IPS-NIHi7 (cell line): ENCODE measurements at regions not wholly inside any gene's neighbourhood (a gene's known extent, or its start where the extent isn't known, plus 50 kb on each side); places are given as distances from the start of the nearest gene placed in this dataset.

Source experiments
- DNase-seq: peaks from one replicate; pipeline ENCODE4 v3.0.0; 2012; ENCODE audit warnings: mixed read lengths; ENCODE audit errors: extremely low spot score

DNA sequence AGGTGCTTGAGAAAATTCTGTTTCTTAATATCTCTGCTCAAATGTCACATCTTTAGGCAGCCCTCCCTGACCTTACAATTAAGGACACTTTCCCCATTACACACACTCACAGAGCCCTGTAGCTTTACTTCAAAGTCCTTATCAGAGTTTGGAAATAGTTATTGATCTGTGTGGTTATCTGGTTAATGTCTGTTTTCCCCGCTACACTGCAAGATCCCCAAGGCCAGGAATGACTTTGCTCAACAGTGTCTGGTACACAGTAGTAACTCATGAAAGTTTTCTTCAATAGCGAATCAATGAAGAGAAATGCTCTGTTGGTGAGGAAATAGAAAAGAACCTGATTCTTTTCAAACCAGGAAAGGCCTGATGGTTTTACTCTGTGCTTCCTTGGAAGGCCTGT lies 554.4 kb downstream of the REEP3 start:
- no peak for DNase-seq

DNA sequence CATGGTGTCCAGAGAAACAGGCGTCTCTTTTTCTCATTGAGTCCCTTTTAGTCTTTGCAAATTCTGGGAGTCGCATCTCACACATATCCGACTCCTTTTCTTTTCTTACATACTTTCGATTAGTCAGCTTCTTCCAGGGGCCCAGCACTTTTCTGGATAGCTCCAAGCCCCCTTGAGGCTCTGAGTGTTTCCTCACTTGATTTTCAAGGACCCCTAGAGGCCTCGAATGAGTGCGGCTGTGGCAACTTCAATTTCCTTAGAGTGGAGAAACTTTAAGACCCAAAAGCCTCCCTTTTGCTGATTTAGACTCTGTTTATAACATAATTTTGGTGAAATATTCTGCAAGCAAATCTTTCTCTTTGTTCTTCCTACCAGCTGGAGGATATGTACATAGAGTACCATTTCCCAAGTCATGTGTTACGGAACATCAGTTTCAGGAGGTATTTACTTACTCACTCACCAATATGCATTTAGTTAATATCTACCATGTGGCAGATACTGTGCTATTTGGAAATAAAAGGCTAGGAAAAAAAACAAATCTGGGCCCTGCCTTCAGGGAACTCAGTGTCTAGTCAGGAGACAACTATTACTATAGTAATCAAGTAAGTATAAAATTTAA lies 555.2 kb downstream of the REEP3 start:
- no peak for DNase-seq

DNA sequence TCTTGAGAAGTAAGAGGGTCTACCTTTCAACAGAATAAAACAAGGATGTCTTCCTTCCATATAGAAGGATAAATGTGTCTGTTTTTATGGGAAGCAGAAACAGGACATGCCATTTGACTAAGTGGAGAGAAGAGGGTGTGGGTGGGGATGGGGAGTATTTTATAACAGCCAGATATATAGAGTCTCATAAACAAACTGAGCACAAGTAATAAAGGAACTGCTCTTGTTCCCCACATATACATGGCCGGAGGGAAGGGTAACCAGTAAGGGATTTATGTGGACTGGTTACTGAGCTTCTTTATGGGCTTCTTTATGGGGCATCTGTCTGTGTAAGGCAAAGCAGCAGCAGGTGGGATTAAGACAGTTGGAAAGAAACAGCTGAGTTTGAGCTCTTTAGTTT lies 558.1 kb downstream of the REEP3 start:
- no peak for DNase-seq

DNA sequence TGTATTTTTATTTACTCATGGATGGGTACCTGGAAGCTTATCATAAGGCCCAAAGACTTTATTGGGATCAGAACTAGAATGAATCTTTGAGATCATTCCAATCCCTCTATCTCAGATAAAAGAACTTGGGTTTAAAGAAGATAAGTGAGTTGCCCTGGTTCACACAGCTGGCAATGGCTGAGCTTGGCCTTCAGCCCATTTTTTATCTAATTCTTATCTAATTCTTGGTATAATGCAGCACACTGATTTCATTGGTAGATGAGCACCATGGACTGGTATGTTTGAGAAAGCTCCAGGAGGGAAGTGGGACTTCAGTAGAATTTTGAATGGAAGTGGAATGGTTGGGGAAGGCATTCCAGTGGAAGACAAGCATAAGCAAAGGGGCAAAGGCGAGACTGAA lies 558.9 kb downstream of the REEP3 start:
- no peak for DNase-seq

DNA sequence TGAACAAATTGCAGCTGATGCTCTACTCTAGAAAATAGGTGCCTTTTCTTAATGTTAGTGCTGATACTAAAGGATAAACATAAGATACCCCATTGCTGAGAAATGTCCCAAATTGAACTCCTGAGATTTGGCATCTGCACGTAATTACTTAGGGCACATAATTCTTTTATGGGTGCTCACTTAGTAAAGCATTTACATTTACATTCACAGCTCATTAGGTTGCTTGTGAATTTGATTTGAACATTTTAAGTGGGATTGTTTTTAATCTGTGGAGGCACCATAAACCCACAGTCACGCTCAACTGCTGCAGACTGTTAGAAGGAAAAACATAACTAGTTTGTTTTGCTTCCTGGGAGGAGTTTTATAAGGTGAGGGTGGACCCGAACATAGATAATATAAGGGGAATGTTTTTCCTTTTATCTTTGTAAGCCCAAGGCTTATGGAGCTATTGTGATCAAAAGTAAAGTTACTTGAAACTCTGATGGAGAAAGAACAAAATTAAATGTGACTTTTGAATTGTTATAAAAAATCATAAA lies 560.8 kb downstream of the REEP3 start:
- no peak for DNase-seq

DNA sequence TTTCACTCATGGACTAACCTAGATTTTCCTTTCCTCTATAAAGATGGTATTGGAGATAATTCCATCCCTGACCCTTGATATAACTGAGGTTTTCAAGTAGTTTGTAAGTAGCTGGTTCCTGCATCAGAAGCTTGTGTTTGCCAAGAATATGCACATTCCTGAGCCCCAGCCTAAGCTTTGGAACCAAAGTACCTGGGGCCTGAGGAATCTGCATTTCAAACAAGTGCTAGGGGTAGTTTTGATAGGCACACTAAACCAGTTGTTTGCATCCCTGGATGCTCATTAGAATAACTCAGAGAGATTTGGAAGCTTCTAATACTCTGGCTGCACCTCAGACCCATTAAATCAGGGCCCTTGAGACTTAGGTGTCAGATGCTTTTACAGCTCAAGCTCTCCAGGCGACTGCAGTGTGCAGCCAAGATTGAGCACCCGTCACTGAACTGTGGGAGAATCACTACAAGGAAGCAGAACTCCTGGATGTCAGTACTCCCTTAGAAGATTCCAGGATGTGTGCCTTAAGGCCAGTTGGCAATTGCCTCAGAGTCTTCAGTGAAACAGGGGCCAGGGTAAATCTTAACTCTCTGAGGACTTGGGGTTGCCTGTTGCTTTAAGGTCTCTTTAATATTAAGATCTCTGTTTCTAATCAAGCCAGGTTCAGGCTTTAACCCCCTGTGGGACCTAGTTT lies 565.0 kb downstream of the REEP3 start:
- DNase-seq: peak; percentile 53

DNA sequence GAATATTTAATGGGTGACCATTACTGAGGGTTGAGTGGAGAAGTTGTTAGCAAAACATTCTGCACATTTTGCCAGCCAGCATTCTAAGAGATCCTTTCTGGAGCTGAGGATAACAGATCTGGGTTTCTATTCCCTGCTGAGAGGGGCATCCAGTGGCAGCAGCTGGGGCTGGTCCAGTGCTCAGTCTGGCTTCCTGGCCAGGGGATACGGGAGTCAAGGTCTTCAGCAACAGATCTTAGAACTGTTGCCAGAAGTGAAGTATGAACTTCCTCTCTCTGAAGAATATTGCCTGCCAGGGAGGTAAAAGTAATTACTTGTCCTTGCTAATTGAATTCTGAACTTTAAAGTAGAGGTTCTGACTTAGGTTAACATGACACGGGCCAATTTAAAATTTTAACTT lies 568.4 kb downstream of the REEP3 start:
- DNase-seq: no peak

DNA sequence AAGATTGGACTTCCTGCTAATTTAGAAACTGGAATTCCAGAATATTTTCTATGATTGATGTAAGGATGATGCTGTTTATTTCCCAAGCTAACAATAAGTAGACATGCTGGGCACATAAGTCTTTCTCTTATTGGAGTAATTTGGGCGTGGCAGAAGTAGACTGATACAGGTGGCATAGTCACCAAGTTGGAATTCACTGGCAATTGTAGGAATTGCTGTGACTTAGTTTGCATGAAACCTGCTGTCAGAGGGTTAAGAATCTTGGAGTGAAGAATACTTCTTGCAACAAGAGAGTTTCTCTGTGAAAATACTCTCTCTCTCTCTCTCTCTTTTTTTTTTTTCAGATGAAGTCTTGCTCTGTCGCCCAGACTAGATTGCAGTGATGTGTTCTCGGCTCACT lies 569.7 kb downstream of the REEP3 start:
- no peak for DNase-seq

DNA sequence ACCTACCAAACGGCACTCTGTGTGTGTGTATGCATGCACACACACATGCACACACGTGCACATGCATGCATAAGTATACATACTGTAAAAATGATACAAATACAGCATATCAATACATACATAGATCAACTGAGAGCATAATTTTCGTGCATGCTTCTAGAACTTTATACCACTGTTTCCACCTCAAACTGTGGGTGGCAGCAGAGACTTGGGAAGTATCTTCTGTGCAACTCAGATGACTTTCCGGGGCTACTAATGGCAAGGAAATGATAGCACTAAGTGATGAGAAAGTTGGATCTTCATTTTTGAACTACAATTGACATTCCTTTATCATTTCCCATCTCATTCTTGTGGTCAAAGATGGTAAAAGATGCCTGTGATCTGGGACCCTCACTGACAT lies 570.7 kb downstream of the REEP3 start:
- DNase-seq: peak; percentile 48

DNA sequence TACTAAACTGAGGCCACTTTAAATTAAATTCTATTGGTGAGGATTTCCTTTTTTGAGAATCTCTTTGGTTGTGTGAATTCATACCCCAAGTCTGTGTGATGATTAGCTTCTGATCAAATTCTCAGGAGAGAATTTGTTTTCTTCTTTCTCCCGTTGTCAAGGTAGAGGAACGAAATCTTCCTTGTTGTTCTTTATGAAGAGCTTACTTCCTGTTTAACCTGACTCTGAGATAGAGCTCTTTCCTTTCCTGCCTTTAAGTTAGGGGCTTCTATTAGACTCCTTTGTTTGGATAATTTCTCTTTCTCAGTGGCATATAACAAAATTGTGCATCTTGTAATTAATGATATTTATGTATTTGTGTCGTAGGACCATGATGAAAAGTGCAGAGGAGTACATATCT lies 572.1 kb downstream of the REEP3 start:
- DNase-seq: no peak

DNA sequence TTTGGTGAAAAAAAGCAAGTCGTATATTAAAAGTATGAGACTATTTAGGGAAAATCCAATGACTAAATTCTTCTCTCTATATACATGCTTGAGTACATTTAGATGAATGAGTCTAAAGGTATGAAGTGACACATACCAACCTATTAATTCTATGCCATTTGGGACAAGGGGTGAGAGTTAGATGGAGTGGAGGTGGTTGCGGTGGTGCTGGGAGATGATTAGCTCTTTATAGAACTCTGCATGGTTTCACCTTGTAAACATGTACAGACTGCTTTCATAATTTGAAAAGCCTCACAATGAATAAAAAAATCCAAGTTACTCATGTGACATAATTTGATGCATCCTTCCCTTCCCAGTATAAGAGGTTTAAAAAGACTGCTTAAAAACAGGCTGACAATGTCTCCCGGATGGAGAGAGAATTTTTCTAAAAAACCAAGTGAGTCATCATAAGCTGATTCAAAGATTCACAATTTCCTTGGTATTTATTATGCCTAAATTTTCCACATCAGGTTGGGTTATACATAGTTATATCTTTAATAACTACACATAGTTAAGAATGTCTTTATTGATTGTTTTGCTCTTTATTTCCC lies 572.8 kb downstream of the REEP3 start:
- no peak for DNase-seq

DNA sequence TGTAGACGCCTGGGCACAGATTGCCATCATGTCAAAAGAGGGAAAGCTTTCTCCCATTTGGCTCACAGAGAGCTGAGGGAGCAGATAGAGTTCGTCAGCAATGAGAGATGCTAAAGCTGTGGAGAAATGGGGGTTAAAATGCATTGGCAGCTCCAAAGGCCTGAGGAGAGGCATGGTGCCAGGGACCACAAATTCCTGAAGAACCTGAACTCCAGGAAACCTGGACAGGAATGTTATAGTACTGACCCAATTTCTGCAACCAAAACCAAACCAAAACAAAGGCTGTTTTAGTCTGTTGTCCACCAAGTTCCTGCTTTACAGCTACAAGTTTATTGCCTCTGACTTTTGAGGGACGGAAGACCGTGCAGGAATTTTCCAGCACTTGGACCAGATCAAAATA lies 575.7 kb downstream of the REEP3 start:
- DNase-seq: no peak

DNA sequence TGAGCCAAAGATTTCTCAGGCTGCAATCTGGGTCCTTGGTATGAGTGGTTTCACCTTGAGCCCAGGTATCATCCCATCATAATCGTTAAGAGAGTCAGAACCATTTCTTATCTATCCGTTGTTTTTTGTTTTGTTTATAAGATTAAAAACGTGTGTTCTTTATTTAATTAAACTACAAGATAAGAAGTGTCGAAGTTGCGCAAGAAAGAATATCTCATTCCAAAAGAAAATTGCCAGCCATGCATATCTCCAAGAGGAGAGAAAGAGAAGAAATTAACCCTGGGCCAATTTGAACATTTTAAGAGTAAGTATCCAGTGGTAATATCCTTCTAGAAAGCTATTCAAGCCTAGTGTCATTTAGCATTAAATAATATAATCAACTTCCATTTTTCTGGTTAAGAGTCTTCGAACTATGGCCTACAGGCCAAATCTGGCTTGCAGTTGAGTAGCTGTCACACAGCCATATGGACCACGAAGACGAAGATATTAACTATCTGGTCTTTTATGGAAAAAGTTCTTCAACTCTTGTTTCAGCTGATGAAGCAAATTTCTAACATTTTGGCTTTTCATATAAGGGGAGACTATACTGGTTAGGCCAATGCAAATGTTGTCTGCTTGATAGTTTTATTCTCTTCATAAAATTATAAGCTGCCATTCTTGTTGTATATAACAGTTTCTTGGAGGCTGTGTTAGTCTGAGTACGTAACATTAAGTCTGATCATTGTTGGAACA lies 576.4 kb downstream of the REEP3 start:
- no peak for DNase-seq

DNA sequence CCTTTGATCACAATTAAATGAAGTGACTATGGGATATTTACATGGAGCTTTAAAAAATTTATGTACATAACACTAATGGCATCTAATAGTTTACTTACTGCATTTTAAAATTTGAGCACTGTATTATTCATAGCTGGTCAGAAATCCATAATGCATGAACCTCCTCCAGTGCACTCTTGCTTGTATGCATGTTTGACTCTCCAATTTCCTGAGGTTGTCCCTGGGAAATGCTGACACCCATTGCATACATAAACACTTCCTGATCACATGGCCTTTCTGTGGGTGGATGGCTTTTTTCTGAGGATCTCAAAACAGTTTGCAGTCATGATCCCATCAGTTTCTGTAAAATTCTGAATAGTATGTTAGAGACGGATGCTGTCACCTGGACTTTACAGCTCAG lies 577.8 kb downstream of the REEP3 start:
- no peak for DNase-seq

DNA sequence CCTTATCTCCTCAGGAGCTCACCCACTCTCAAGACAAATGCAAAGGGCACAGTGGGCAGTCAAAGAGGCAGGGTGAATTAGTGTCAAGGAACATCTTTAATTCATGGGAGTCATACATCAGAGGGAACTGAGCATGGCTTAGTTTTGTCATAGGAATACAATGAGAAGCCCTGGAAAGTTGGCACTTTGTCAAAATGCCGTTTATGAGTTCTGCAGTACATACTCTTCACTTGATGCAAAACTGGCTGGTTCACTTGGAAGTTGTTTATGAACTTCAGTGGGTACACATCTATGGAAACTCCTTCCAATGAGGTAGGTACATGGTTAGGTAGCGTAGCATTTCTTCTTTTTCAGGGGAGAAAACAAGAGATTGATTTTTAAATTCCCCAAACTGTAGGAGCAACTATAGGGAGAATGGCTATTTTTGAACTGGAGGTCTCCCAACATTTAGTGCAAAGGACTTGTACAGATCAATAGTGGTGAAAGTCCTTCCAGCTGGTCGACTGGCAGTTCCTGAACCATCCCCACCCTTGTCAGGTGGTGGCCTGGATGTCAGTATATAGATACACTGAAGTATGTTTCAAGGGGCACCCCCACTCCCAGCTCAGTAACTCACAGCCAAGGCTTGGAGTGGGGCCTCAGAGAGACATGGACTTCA lies 580.5 kb downstream of the REEP3 start:
- DNase-seq: no peak

DNA sequence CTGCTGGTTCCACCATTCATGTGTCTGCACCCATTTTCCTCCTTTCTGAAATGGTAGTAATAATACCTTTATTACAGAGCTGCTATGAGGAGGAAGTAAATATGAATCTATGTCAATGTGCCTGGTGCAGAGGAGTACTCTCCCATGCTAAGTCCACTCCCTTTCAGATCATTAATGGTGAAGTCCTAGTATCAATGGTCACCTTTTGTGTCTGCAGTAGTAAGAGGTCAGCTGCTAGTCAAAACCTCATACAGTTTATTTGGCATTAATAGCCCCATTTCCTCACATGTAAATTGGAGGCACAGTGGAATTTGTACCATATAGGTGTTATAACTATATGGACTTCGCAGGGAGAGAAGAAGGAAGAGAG lies 581.0 kb downstream of the REEP3 start:
- DNase-seq: no peak

DNA sequence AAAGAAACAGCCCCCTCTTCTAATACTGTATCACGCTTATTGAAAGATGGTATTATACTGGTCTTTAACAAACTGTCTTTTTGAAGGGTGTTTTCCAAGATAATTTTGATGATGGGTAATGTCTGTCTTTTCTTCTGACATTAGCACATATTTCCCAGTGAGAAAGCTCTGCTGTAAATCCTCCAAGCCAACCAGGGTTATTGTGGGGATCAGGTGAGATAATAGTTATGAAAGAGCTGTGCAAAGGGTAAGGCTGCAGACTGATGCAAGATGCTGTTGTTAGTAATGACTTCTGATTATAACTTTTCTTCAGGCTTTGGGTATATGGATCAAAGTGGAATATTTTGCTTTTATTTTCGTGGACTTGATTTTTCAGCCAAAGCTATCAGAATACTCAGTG lies 581.7 kb downstream of the REEP3 start:
- no peak for DNase-seq

DNA sequence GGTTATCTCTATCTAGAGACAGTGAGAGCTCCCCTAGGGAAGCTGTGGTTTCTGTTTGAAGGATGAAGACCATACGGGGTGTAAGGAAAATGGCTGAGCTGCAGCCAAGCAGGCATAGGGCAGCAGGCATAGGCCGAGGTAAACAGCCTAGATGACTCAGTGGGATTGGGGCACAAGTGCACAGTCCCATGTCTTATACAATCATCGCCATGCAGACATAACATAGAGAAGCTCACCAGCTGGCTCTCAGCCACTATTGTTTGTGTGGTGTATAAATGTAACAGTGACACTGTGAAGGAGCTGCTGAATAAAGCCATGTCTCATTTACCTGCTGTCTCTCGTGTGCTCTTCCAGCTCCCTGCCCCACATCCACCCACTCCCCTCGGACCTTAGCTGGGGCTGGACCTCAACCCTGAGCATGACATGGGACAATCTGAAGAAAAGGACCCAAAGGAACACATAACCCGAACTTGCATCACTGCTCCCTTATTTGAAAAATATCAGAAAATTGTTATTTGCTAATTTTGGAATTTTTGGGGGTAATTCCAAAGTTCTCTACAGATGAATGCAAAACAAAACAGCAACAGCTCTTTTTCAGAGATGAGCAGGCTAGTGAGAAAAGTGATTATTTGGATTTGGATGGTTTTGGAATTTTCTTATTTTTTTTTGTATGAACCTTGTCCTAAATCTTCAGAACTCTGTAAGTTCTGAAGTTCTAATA lies 582.7 kb downstream of the REEP3 start:
- no peak for DNase-seq

DNA sequence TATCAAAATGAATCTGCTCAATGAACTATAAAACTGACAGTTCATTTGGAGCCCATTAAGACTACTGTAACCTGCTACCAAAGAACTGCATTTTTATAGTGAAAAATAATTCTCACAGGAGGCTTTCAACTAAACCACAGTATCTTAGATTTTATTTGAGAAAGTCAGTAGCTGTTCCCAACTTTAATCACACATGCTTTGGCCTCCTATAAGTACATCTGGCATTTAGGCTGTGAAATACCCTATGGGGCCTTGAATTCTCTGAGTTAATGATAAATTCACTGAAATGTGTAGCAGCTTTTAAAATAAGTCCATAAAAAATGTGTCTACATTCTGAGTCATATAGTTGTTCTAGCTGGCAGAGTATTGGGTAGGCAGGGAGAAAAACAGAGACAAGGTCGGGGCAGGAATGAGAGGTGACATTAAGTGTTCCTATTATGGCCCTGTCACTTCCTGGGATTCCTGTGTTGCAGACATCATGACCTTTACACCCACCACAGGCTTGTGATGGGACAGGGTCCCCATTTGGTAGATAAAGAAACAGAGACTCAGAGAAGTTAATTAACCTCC lies 588.8 kb downstream of the REEP3 start:
- no peak for DNase-seq

DNA sequence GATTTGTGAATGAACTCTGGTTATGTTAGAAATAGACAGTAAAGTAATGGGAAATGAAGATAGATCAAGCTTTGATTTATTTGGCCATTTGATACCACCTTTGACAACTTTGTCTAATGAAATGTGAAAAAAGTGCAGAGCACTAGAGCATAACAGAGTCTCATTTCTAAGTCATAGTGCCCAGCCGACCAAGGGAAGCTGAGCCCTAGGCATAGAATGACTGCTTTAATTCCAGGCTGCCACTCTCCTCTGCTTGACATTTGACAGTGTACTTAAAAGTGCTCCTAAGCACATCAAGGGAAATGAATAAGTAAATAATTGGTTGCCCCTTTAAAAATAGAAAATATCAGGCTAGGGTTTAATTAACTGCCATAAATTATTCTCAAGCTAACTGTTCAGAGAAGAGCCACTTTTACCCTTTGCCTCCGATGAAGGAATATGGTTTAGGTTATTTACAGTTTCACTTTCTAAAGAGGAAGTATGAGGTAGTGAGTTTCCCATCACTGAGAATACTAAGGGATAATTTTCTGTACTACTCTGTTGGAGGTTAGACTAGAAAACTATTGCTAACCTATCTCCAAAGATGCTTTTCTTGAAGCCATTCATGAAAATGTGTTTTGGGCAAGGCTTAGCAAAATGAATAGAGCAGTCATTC lies 591.6 kb downstream of the REEP3 start:
- DNase-seq: no peak

DNA sequence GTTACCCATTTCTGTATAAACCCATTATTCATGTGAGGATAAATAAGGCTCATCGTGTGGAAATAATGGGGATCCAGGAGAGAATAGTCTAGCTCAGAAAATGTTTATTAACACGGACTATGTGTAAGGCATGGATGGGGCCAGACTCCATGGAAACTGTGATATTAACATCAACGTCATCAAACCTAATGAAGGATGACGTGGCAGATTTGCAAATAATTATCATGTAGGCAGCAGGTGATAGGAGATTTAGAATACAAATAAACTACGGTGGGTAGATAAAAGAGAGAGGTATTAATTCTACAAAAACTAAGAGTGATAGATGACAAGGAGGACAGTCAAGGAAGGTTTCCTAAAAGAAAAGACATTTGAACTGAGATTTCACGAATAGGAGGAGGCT lies 592.2 kb downstream of the REEP3 start:
- DNase-seq: no peak
